ENCODE measurements at regions not wholly inside any gene's neighbourhood (a gene's known extent, or its start where the extent isn't known, plus 50 kb on each side); places are given as distances from the start of the nearest gene placed in this dataset.

GRCh38 chr15:31433574-31433973, 106.9 kb downstream of the KLF13 start:
- no peaks in the 10 kb centered on the region for H3K36me3 ChIP-seq (ENCODE audit: control insufficient read depth in 2 of 2, extremely low read depth in 1 of 2, insufficient read depth in 2 of 2, low read length in 2 of 2)
- dilution Hi-C loops (cut with MboI; ENCODE audit: extremely low pct_ligation_motif_present, low sequenced_read_pairs) (no loop called here), intact Hi-C loops (cut with micrococcal nuclease) (no loop called here)
- DNase-seq (ENCODE audit: low read depth, low spot score) (no peak), FAIRE-seq (no peak)
- no peak overlapping the region for H2AFZ ChIP-seq (ENCODE audit: low read depth, low read length)
- H3K4me1 ChIP-seq (ENCODE audit: control insufficient read depth, extremely low read depth, insufficient read depth, low read length): peaks cover 20% of the 10 kb centered on the region
- H3K9me3 ChIP-seq (replicated peaks; ENCODE audit: control insufficient read depth, insufficient read depth, low read length): no peaks in the 10 kb centered on the region
- no peak overlapping the region for H3K4me3 ChIP-seq (replicated peaks in 1 of 3; ENCODE audit: insufficient read depth in 1 of 3, low read depth in 1 of 3, low read length in 3 of 3)
- no peaks in the 10 kb centered on the region for H3K9me1 ChIP-seq (replicated peaks; ENCODE audit: control insufficient read depth, extremely low read depth, insufficient read depth, low read length)
- ChIA-PET POLR2A (interaction anchor here (0.6 kb wide), 1 partner anchor 12 kb away, joined by 4 read pairs; no protein-coding TSS in a partner anchor), CTCF (interaction anchor here (1.3 to 2.1 kb wide), 6 partner anchors 9 to 68 kb away, joined by 3 to 17 read pairs (median 4); no protein-coding TSS in a partner anchor)
- BruUV-seq (replicated peaks): no TSS peak
- no peak for TF ChIP-seq POLR2AphosphoS5 (IDR thresholded peaks at IDR 0.05; ENCODE audit: insufficient read depth, low read depth, low read length)
- TF ChIP-seq EZH2 (IDR thresholded peaks at IDR 0.05; ENCODE audit: borderline replicate concordance, low read depth, low read length, severe bottlenecking): no peak
- TF ChIP-seq POLR2A (IDR thresholded peaks at IDR 0.05; ENCODE audit: low read depth, low read length): no peak
- TF ChIP-seq MAX (IDR thresholded peaks at IDR 0.05; ENCODE audit: insufficient read depth, insufficient read length): no peak
- no peak for TF ChIP-seq GATA2 (IDR thresholded peaks at IDR 0.05; ENCODE audit: insufficient read depth, insufficient read length, low read depth, low read length)
- no peaks in the 10 kb centered on the region for H4K20me1 ChIP-seq (replicated peaks; ENCODE audit: control insufficient read depth, extremely low read depth, insufficient read depth, low read length)
- no peaks in the 10 kb centered on the region for H3K27me3 ChIP-seq (ENCODE audit: control insufficient read depth in 2 of 2, insufficient read depth in 2 of 2, low read length in 2 of 2)
- no peaks in the 10 kb centered on the region for H3K79me2 ChIP-seq (ENCODE audit: control insufficient read depth, insufficient read depth, low read length)
- H3K9ac ChIP-seq (replicated peaks; ENCODE audit: extremely low read depth, insufficient read depth, low read length): no peak overlapping the region
- no peak overlapping the region for H3K27ac ChIP-seq (ENCODE audit: insufficient read depth, low read depth, low read length)
- H3K4me2 ChIP-seq (ENCODE audit: insufficient read depth, low read length): no peak overlapping the region

- FAIRE-seq (no peak), DNase-seq (ENCODE audit: low read depth, low spot score) (no peak)
- no peak for TF ChIP-seq CTCF (IDR thresholded peaks at IDR 0.05; ENCODE audit: extremely low read depth in 1 of 2, insufficient read depth in 1 of 2, low read depth in 1 of 2, low read length in 2 of 2)
- TF ChIP-seq JUN (IDR thresholded peaks at IDR 0.05; ENCODE audit: borderline replicate concordance, insufficient read depth, insufficient read length, low read depth): no peak
- no peak for TF ChIP-seq GATA2 (IDR thresholded peaks at IDR 0.05; ENCODE audit: insufficient read depth, insufficient read length, low read depth, low read length)
- TF ChIP-seq FOS (IDR thresholded peaks at IDR 0.05; ENCODE audit: borderline replicate concordance, insufficient read depth, low read length): no peak
- TF ChIP-seq MYC (IDR thresholded peaks at IDR 0.05; ENCODE audit: low read depth, low read length): no peak
- POLR2A ChIA-PET: no interaction called here
- no peaks in the 10 kb centered on the region for H3K79me2 ChIP-seq (ENCODE audit: control insufficient read depth, insufficient read depth, low read length)
- no peaks in the 10 kb centered on the region for H3K9me3 ChIP-seq (replicated peaks; ENCODE audit: control insufficient read depth, insufficient read depth, low read length)
- peaks cover 20% of the 10 kb centered on the region for H3K4me1 ChIP-seq (ENCODE audit: control insufficient read depth, extremely low read depth, insufficient read depth, low read length)
- H3K9ac ChIP-seq (replicated peaks; ENCODE audit: extremely low read depth, insufficient read depth, low read length): peak overlapping the region; percentile 80
- no peak overlapping the region for H3K4me3 ChIP-seq (replicated peaks in 1 of 3; ENCODE audit: insufficient read depth in 1 of 3, low read depth in 1 of 3, low read length in 3 of 3)
- CTCF ChIA-PET: interaction anchor here (0.7 to 8.4 kb wide), 23 partner anchors 9 to 233 kb away, joined by 3 to 107 read pairs (median 6); partner anchors contain the start of gene KLF13
- no TSS peak for BruUV-seq (replicated peaks)
- peak overlapping the region; percentile 75 for H3K4me2 ChIP-seq (ENCODE audit: insufficient read depth, low read length)
- no peaks in the 10 kb centered on the region for H3K36me3 ChIP-seq (ENCODE audit: control insufficient read depth in 2 of 2, extremely low read depth in 1 of 2, insufficient read depth in 2 of 2, low read length in 2 of 2)
- no peaks in the 10 kb centered on the region for H3K27me3 ChIP-seq (ENCODE audit: control insufficient read depth in 2 of 2, insufficient read depth in 2 of 2, low read length in 2 of 2)
- dilution Hi-C loops (cut with MboI; ENCODE audit: extremely low pct_ligation_motif_present, low sequenced_read_pairs): no loop called here
- H3K27ac ChIP-seq (ENCODE audit: insufficient read depth, low read depth, low read length): peak overlapping the region; percentile 98
- H4K20me1 ChIP-seq (replicated peaks; ENCODE audit: control insufficient read depth, extremely low read depth, insufficient read depth, low read length): no peaks in the 10 kb centered on the region
- H3K9me1 ChIP-seq (replicated peaks; ENCODE audit: control insufficient read depth, extremely low read depth, insufficient read depth, low read length): no peaks in the 10 kb centered on the region
- intact Hi-C loops (cut with micrococcal nuclease): loop anchor here (2.0 kb wide), 2 partner anchors 15 to 55 kb away; no protein-coding TSS in a partner anchor
- H2AFZ ChIP-seq (ENCODE audit: low read depth, low read length): peak overlapping the region; percentile 83
Observed at GRCh38 chr15:31434275-31434587, 107.6 kb downstream of the KLF13 start.

All from endothelial cell of umbilical vein (primary cell).